Large intestine (tissue), 3 donors: ENCODE measurements at regions not wholly inside any gene's neighbourhood (a gene's known extent, or its start where the extent isn't known, plus 50 kb on each side); places are given as distances from the start of the nearest gene placed in this dataset.

Experiments used
- DNase-seq, 2 donors: peaks; one replicate each; pipeline versions ENCODE4 v3.0.0 to v3.0.0-alpha.2; 2013
- H3K27ac ChIP-seq: one replicate; pipeline ENCODE4 v1.5.1; 2013; ENCODE audit warnings: low read length
- H3K27me3 ChIP-seq: 2 replicates; pipeline ENCODE4 v1.6.1; 2013; ENCODE audit warnings: low read length; ENCODE audit not compliant: control insufficient read depth, insufficient read depth
- H3K36me3 ChIP-seq: 2 replicates; pipeline ENCODE4 v1.6.1; 2013; ENCODE audit warnings: low read length; ENCODE audit not compliant: control insufficient read depth, insufficient read depth
- H3K4me1 ChIP-seq: one replicate; pipeline ENCODE4 v1.6.1; 2013; ENCODE audit warnings: low read length; ENCODE audit not compliant: control insufficient read depth, insufficient read depth
- H3K4me3 ChIP-seq: one replicate; pipeline ENCODE4 v1.5.1; 2013; ENCODE audit warnings: low read length
- H3K9me3 ChIP-seq: one replicate; pipeline ENCODE4 v1.6.1; 2013; ENCODE audit warnings: mild to moderate bottlenecking, low read depth, low read length, moderate library complexity; ENCODE audit not compliant: control insufficient read depth
- WGBS: methylation state at CpG from one replicate; pipeline ENCODE4 v1.1.5; 2013; ENCODE audit warnings: low lambda C conversion rate; ENCODE audit not compliant: insufficient coverage; 5-methylcytosine and 5-hydroxymethylcytosine counted together

GRCh38 chr13:106284358-106284757 is 251.1 kb downstream of the EFNB2 start:
- no peak for DNase-seq
- WGBS, result 93% methylated on average over 2 of the region's 2 CpGs
- Histone ChIP-seq H3K4me3 (no peak overlapping the region), H3K27ac (no peak overlapping the region), H3K4me1 (no peaks in the 10 kb centered on the region), H3K36me3 (no peaks in the 10 kb centered on the region), H3K9me3 (no peaks in the 10 kb centered on the region), H3K27me3 (no peaks in the 10 kb centered on the region)

GRCh38 chr13:106281426-106281825 is 254.0 kb downstream of the EFNB2 start:
- H3K36me3 ChIP-seq, result no peaks in the 10 kb centered on the region
- no peaks in the 10 kb centered on the region for H3K27me3 ChIP-seq
- H3K9me3 ChIP-seq, result no peaks in the 10 kb centered on the region
- no peak for DNase-seq
- H3K27ac ChIP-seq, result no peak overlapping the region
- no peaks in the 10 kb centered on the region for H3K4me1 ChIP-seq
- H3K4me3 ChIP-seq, result no peak overlapping the region
- WGBS, result 100% methylated on average over 1 of the region's 9 CpGs

GRCh38 chr13:106277484-106278154 is 257.8 kb downstream of the EFNB2 start:
- no peaks in the 10 kb centered on the region for H3K4me1 ChIP-seq
- no peak overlapping the region for H3K4me3 ChIP-seq
- no peak overlapping the region for H3K27ac ChIP-seq
- no peak for DNase-seq
- no peaks in the 10 kb centered on the region for H3K36me3 ChIP-seq
- H3K27me3 ChIP-seq, result no peaks in the 10 kb centered on the region
- 83% methylated on average over 1 of the region's 10 CpGs for WGBS
- H3K9me3 ChIP-seq, result no peaks in the 10 kb centered on the region

GRCh38 chr13:106276876-106277275 is 258.6 kb downstream of the EFNB2 start:
- 100% methylated on average over 1 of the region's 4 CpGs for WGBS
- no peak overlapping the region for H3K4me3 ChIP-seq
- DNase-seq, result no peak
- H3K27ac ChIP-seq, result no peak overlapping the region
- H3K36me3 ChIP-seq, result no peaks in the 10 kb centered on the region
- no peaks in the 10 kb centered on the region for H3K4me1 ChIP-seq
- H3K9me3 ChIP-seq, result no peaks in the 10 kb centered on the region
- H3K27me3 ChIP-seq, result no peaks in the 10 kb centered on the region

- Histone ChIP-seq H3K36me3 (no peaks in the 10 kb centered on the region), H3K9me3 (no peaks in the 10 kb centered on the region)
- DNase-seq, result no peak
Observed at GRCh38 chr13:106275446-106276032, 259.9 kb downstream of the EFNB2 start.

GRCh38 chr13:106274551-106275203 is 260.8 kb downstream of the EFNB2 start:
- H3K4me1 ChIP-seq, result no peaks in the 10 kb centered on the region
- H3K27ac ChIP-seq, result no peak overlapping the region
- no peaks in the 10 kb centered on the region for H3K36me3 ChIP-seq
- no peaks in the 10 kb centered on the region for H3K27me3 ChIP-seq
- H3K9me3 ChIP-seq, result no peaks in the 10 kb centered on the region
- DNase-seq, result no peak
- 93% methylated on average over 2 of the region's 3 CpGs for WGBS
- H3K4me3 ChIP-seq, result no peak overlapping the region

More at GRCh38 chr13:106275446-106276032, 259.9 kb downstream of the EFNB2 start:
- WGBS, result no CpG with 5 or more reads among the region's 4 CpGs
- H3K4me1 ChIP-seq, result no peaks in the 10 kb centered on the region
- H3K27me3 ChIP-seq, result no peaks in the 10 kb centered on the region
- H3K27ac ChIP-seq, result no peak overlapping the region
- no peak overlapping the region for H3K4me3 ChIP-seq

- Histone ChIP-seq H3K36me3 (no peaks in the 10 kb centered on the region), H3K4me1 (no peaks in the 10 kb centered on the region), H3K27me3 (no peaks in the 10 kb centered on the region), H3K9me3 (peaks cover 14% of the 10 kb centered on the region), H3K27ac (no peak overlapping the region), H3K4me3 (no peak overlapping the region)
- DNase-seq, result no peak
- no CpG with 5 or more reads among the region's 4 CpGs for WGBS
Observed at GRCh38 chr13:106263801-106264200, 271.7 kb downstream of the EFNB2 start.

- Histone ChIP-seq H3K36me3 (no peaks in the 10 kb centered on the region), H3K27me3 (no peaks in the 10 kb centered on the region), H3K9me3 (peaks cover 14% of the 10 kb centered on the region), H3K27ac (no peak overlapping the region), H3K4me3 (no peak overlapping the region), H3K4me1 (no peaks in the 10 kb centered on the region)
- no peak for DNase-seq
- 86% methylated on average over 1 of the region's 8 CpGs for WGBS
Observed at GRCh38 chr13:106262886-106263285, 272.6 kb downstream of the EFNB2 start.

- peaks cover 14% of the 10 kb centered on the region for H3K9me3 ChIP-seq
- WGBS, result 91% methylated on average over 6 of the region's 7 CpGs
- H3K27me3 ChIP-seq, result no peaks in the 10 kb centered on the region
- H3K4me1 ChIP-seq, result no peaks in the 10 kb centered on the region
- DNase-seq, result no peak
- no peak overlapping the region for H3K4me3 ChIP-seq
- no peaks in the 10 kb centered on the region for H3K36me3 ChIP-seq
- H3K27ac ChIP-seq, result no peak overlapping the region
Observed at GRCh38 chr13:106261450-106261849, 274.0 kb downstream of the EFNB2 start.

GRCh38 chr13:106260352-106260751 is 275.1 kb downstream of the EFNB2 start:
- Histone ChIP-seq H3K4me3 (no peak overlapping the region), H3K36me3 (no peaks in the 10 kb centered on the region), H3K9me3 (peaks cover 14% of the 10 kb centered on the region), H3K27ac (no peak overlapping the region), H3K4me1 (no peaks in the 10 kb centered on the region), H3K27me3 (no peaks in the 10 kb centered on the region)
- WGBS, result 100% methylated on average over 1 of the region's 20 CpGs
- DNase-seq, result no peak
